DOHH2 (cell line): ENCODE measurements at regions not wholly inside any gene's neighbourhood (a gene's known extent, or its start where the extent isn't known, plus 50 kb on each side); places are given as distances from the start of the nearest gene placed in this dataset.

Source experiments
- H3F3A ChIP-seq: fragments of 200-600 bp; sonication (generic), shearing (Covaris generic); 2 replicates; pipeline ENCODE4 v1.6.0; 2016; ENCODE audit warnings: antibody characterized with exemption, mild to moderate bottlenecking; ENCODE audit not compliant: control insufficient read depth, insufficient read depth
- H3K27ac ChIP-seq: fragments of 200-600 bp; sonication (generic); 2 replicates; pipeline ENCODE4 v1.5.1; 2014; ENCODE audit warnings: low read depth, mild to moderate bottlenecking, low read length, moderate library complexity
- H3K27me3 ChIP-seq: fragments of 200-600 bp; sonication (generic); 2 replicates; pipeline ENCODE4 v1.6.1; 2014; ENCODE audit warnings: mild to moderate bottlenecking, low read length, mixed read lengths; ENCODE audit not compliant: control insufficient read depth
- H3K36me3 ChIP-seq: fragments of 200-600 bp; sonication (generic); 2 replicates; pipeline ENCODE4 v1.6.1; 2014; ENCODE audit warnings: mild to moderate bottlenecking, low read length, moderate library complexity, mixed read lengths; ENCODE audit not compliant: control insufficient read depth
- H3K4me1 ChIP-seq: fragments of 200-600 bp; sonication (generic); 2 replicates; pipeline ENCODE4 v1.6.1; 2014; ENCODE audit warnings: mild to moderate bottlenecking, low read length, mixed read lengths; ENCODE audit not compliant: control insufficient read depth
- H3K4me2 ChIP-seq: fragments of 200-600 bp; sonication (generic); 2 replicates; pipeline ENCODE4 v1.6.0; 2014; ENCODE audit warnings: mild to moderate bottlenecking, low read length, moderate library complexity
- H3K4me3 ChIP-seq: fragments of 200-600 bp; sonication (generic); 2 replicates; pipeline ENCODE4 v1.5.1; 2014; ENCODE audit warnings: mild to moderate bottlenecking, low read length, mixed read lengths
- H3K79me2 ChIP-seq: fragments of 200-600 bp; sonication (generic); 2 replicates; pipeline ENCODE4 v1.6.1; 2014; ENCODE audit warnings: mild to moderate bottlenecking, low read length, mixed read lengths; ENCODE audit not compliant: control insufficient read depth
- H3K9me2 ChIP-seq: fragments of 200-600 bp; sonication (generic); replicated peaks from 2 replicates; pipeline ENCODE4 v1.6.1; 2014; ENCODE audit warnings: mild to moderate bottlenecking, low read length, mixed read lengths; ENCODE audit not compliant: control insufficient read depth
- H3K9me3 ChIP-seq: fragments of 200-600 bp; sonication (generic); 2 replicates; pipeline ENCODE4 v1.6.1; 2014; ENCODE audit warnings: antibody characterized with exemption, low read length, mixed read lengths; ENCODE audit not compliant: control insufficient read depth, insufficient read depth
- H4K20me1 ChIP-seq: fragments of 200-600 bp; sonication (generic); 2 replicates; pipeline ENCODE4 v1.6.0; 2014; ENCODE audit warnings: low read depth, mild to moderate bottlenecking, antibody characterized with exemption, low read length, moderate library complexity; ENCODE audit not compliant: control insufficient read depth, insufficient read depth
- EZH2phosphoT487 ChIP-seq: fragments of 200-600 bp; sonication (generic); IDR thresholded peaks from 2 replicates; pipeline ENCODE4 v1.6.1; 2017; ENCODE audit warnings: borderline replicate concordance, mild to moderate bottlenecking, antibody characterized with exemption, low read length, moderate library complexity, mixed read lengths
- TF ChIP-seq, protein P1 (sequence below): fragments of 200-600 bp; sonication (generic); IDR thresholded peaks from one replicate; pipeline ENCODE4 v1.5.1; 2014; ENCODE audit warnings: antibody characterized with exemption, mild to moderate bottlenecking, low read depth, low read length; ENCODE audit not compliant: poor library complexity, severe bottlenecking

DNA sequence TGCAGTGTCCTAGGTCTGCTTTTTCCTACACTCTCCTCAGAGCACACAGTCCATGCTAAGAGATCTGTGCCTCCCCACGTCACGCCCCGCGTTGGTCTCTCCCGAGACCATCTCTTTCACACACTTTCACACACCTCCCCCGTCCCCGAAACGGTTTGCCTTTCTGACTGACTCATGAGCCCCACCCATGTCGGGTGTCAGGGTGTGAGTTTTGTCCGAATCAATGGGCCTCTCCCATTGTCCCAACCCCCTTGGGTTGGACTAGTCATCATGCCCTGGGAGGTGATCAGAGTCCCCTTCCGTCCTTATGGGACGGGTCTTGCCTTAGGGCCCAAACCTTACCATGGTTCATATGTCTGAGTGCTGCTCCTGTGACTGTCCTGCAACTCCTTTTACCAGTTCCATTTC lies 214.0 kb upstream of the HTR2A start:
- H3F3A ChIP-seq, result no peaks in the 10 kb centered on the region
- H3K9me2 ChIP-seq, result no peaks in the 10 kb centered on the region
- no peaks in the 10 kb centered on the region for H3K9me3 ChIP-seq
- H3K27me3 ChIP-seq, result peaks cover under 1% of the 10 kb centered on the region; the same call in 1 of the 2 replicates
- no peak for TF ChIP-seq EZH2phosphoT487
- TF ChIP-seq, protein P1, sequence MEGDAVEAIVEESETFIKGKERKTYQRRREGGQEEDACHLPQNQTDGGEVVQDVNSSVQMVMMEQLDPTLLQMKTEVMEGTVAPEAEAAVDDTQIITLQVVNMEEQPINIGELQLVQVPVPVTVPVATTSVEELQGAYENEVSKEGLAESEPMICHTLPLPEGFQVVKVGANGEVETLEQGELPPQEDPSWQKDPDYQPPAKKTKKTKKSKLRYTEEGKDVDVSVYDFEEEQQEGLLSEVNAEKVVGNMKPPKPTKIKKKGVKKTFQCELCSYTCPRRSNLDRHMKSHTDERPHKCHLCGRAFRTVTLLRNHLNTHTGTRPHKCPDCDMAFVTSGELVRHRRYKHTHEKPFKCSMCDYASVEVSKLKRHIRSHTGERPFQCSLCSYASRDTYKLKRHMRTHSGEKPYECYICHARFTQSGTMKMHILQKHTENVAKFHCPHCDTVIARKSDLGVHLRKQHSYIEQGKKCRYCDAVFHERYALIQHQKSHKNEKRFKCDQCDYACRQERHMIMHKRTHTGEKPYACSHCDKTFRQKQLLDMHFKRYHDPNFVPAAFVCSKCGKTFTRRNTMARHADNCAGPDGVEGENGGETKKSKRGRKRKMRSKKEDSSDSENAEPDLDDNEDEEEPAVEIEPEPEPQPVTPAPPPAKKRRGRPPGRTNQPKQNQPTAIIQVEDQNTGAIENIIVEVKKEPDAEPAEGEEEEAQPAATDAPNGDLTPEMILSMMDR, result no peak
- no peak overlapping the region for H3K27ac ChIP-seq
- H4K20me1 ChIP-seq, result no peaks in the 10 kb centered on the region
- no peaks in the 10 kb centered on the region for H3K79me2 ChIP-seq
- H3K4me2 ChIP-seq, result no peak overlapping the region
- no peak overlapping the region for H3K4me3 ChIP-seq
- no peaks in the 10 kb centered on the region for H3K4me1 ChIP-seq
- no peaks in the 10 kb centered on the region for H3K36me3 ChIP-seq

DNA sequence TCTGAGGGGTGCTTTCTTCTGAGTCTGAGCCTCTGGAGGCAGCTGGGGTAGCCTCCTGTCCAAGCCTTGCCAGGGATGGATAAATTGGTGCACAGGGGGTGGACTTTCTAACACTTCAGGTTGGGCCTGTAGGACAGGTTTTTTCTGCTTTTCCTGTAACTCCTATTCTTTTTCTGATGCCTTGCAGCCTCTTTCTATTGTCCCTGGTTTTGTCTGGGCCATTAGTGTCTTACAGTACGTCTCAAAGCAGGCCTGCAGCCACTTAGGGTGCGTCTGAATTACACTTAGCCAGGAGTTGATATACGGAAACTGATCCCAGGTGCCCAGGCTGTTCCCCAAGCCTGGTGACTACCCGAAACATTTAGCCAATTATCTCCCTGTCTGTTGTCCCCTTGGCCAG lies 213.3 kb upstream of the HTR2A start:
- no peaks in the 10 kb centered on the region for H3K9me3 ChIP-seq
- TF ChIP-seq, protein P1, result no peak
- no peaks in the 10 kb centered on the region for H4K20me1 ChIP-seq
- no peaks in the 10 kb centered on the region for H3K79me2 ChIP-seq
- H3F3A ChIP-seq, result no peaks in the 10 kb centered on the region
- no peaks in the 10 kb centered on the region for H3K9me2 ChIP-seq
- H3K36me3 ChIP-seq, result no peaks in the 10 kb centered on the region
- no peak overlapping the region for H3K27ac ChIP-seq
- no peaks in the 10 kb centered on the region for H3K4me1 ChIP-seq
- no peaks in the 10 kb centered on the region for H3K27me3 ChIP-seq
- H3K4me3 ChIP-seq, result no peak overlapping the region
- no peak overlapping the region for H3K4me2 ChIP-seq

DNA sequence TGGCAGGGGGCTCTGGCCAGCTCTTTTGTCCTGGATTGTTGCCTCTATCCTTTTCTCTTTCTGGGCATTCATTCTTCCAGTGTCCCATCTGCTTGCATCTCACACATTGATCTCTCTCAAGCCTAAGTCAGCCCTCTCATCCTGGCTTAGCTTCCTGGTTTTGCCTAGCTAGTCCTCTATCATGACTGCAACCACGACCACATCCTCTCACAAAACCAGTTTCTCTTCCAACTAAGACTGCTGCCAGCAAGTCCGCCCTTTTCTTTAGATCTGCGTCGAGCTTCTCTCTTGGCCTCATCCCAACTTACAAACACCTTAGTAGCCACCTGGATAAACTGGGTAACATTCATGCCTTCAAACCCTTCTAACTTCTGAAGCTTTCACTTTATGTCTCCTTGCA lies 212.2 kb upstream of the HTR2A start:
- H3K27ac ChIP-seq, result no peak overlapping the region
- H3K36me3 ChIP-seq, result no peaks in the 10 kb centered on the region
- no peak overlapping the region for H3K4me3 ChIP-seq
- no peaks in the 10 kb centered on the region for H4K20me1 ChIP-seq
- no peak for TF ChIP-seq EZH2phosphoT487
- TF ChIP-seq, protein P1, result no peak
- no peak overlapping the region for H3K4me2 ChIP-seq
- no peaks in the 10 kb centered on the region for H3F3A ChIP-seq
- no peaks in the 10 kb centered on the region for H3K4me1 ChIP-seq
- H3K79me2 ChIP-seq, result no peaks in the 10 kb centered on the region
- no peaks in the 10 kb centered on the region for H3K9me2 ChIP-seq
- no peaks in the 10 kb centered on the region for H3K9me3 ChIP-seq
- no peaks in the 10 kb centered on the region for H3K27me3 ChIP-seq

DNA sequence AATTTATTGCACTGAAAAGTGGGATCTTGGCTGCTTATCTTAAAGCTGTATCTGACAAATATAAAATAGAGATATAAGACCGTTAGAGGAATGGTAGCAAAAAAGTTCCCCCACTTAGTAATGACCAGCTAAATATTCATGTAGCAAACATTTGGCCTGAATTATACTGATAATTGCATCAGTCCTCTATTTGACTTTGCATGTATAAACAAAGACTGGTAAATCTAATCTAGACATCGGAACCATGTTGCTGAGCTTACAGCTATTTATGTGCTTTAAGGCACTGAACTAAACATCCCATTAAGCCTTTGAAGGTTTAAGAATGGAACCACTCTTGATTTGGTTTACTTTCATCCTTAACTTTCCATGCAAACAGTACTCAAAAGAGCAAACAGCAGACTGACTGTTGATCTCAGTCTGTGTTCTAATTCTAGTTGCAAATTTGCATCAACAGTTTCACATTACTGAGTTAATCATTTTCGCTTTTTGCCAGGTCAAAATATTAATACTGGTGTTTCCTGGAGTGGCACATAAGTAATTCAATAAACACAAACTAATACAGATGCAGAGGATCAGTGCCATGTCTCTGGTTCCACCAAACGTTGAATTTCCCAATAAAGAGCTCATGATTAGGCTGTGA lies 203.5 kb upstream of the HTR2A start:
- H3K79me2 ChIP-seq, result no peaks in the 10 kb centered on the region
- no peaks in the 10 kb centered on the region for H3K36me3 ChIP-seq
- H3K4me1 ChIP-seq, result peaks cover 5% of the 10 kb centered on the region; the same call in 1 of the 2 replicates
- H3K9me2 ChIP-seq, result no peaks in the 10 kb centered on the region
- H3K27me3 ChIP-seq, result no peaks in the 10 kb centered on the region
- H3F3A ChIP-seq, result no peaks in the 10 kb centered on the region
- no peaks in the 10 kb centered on the region for H4K20me1 ChIP-seq
- no peak overlapping the region for H3K4me2 ChIP-seq
- TF ChIP-seq EZH2phosphoT487, result no peak
- TF ChIP-seq, protein P1, result no peak
- H3K27ac ChIP-seq, result no peak overlapping the region
- no peak overlapping the region for H3K4me3 ChIP-seq
- no peaks in the 10 kb centered on the region for H3K9me3 ChIP-seq
